HEK293 (cell line): ENCODE measurements at regions not wholly inside any gene's neighbourhood (a gene's known extent, or its start where the extent isn't known, plus 50 kb on each side); places are given as distances from the start of the nearest gene placed in this dataset.

Source experiments
- CTCF ChIP-seq: fragments of 450-650 bp; formaldehyde crosslinking; IDR thresholded peaks from 2 replicates; pipeline ENCODE4 v1.5.1; 2016; ENCODE audit warnings: missing biosample characterization, missing genetic modification characterization
- KLF16 ChIP-seq: fragments of 450-650 bp; formaldehyde crosslinking; IDR thresholded peaks from 2 replicates; pipeline ENCODE4 v1.5.1; 2017; ENCODE audit warnings: missing biosample characterization, missing genetic modification characterization
- REST ChIP-seq: fragments of 450-650 bp; formaldehyde crosslinking; IDR thresholded peaks from 2 replicates; pipeline ENCODE4 v1.5.1; 2016; ENCODE audit warnings: missing biosample characterization, missing genetic modification characterization
- YY1 ChIP-seq: fragments of 450-650 bp; formaldehyde crosslinking; IDR thresholded peaks from 2 replicates; pipeline ENCODE4 v1.5.1; 2018; ENCODE audit warnings: missing biosample characterization, missing genetic modification characterization
- ZBTB48 ChIP-seq: fragments of 450-650 bp; formaldehyde crosslinking; IDR thresholded peaks from 2 replicates; pipeline ENCODE4 v1.5.1; 2016; ENCODE audit warnings: missing biosample characterization, missing genetic modification characterization
- ZNF121 ChIP-seq: fragments of 450-650 bp; formaldehyde crosslinking; IDR thresholded peaks from 2 replicates; pipeline ENCODE4 v1.5.1; 2016; ENCODE audit warnings: missing biosample characterization, missing genetic modification characterization
- ZNF146 ChIP-seq: fragments of 450-650 bp; formaldehyde crosslinking; IDR thresholded peaks from 2 replicates; pipeline ENCODE4 v1.5.1; 2016; ENCODE audit warnings: missing biosample characterization, missing genetic modification characterization
- ZNF221 ChIP-seq: fragments of 450-650 bp; formaldehyde crosslinking; IDR thresholded peaks from 2 replicates; pipeline ENCODE4 v1.5.1; 2017; ENCODE audit warnings: missing biosample characterization, missing genetic modification characterization, borderline replicate concordance
- ZNF335 ChIP-seq: fragments of 450-650 bp; formaldehyde crosslinking; conservative IDR thresholded peaks from 2 replicates; pipeline ENCODE4 v1.5.1; 2016; ENCODE audit warnings: missing biosample characterization, missing genetic modification characterization
- ZNF530 ChIP-seq: fragments of 450-650 bp; formaldehyde crosslinking; IDR thresholded peaks from 2 replicates; pipeline ENCODE4 v1.5.1; 2016; ENCODE audit warnings: low read depth, missing biosample characterization, missing genetic modification characterization
- TF ChIP-seq, protein P1 (sequence below): fragments of 450-650 bp; formaldehyde crosslinking; IDR thresholded peaks from 2 replicates; pipeline ENCODE4 v1.5.1; 2016; ENCODE audit warnings: missing biosample characterization, missing genetic modification characterization, borderline replicate concordance
- TF ChIP-seq, protein P2 (sequence below): fragments of 450-650 bp; formaldehyde crosslinking; IDR thresholded peaks from 2 replicates; pipeline ENCODE4 v1.5.1; 2016; ENCODE audit warnings: missing biosample characterization, missing genetic modification characterization
- TF ChIP-seq, protein P3 (sequence below): fragments of 450-650 bp; formaldehyde crosslinking; IDR thresholded peaks from 2 replicates; pipeline ENCODE4 v1.5.1; 2017; ENCODE audit warnings: missing biosample characterization, missing genetic modification characterization

GRCh38 chr2:107062173-107062572 is 176.2 kb upstream of the ST6GAL2 start:
- TF ChIP-seq ZNF221 (no peak), KLF16 (tag by site-specific recombination) (no peak), ZNF121 (tag by site-specific recombination) (no peak), CTCF (no peak), ZNF335 (tag by site-specific recombination) (no peak), ZNF146 (tag by site-specific recombination) (no peak), YY1 (tag by site-specific recombination) (no peak), REST (tag by site-specific recombination) (no peak), ZBTB48 (tag by site-specific recombination) (no peak), ZNF530 (tag by site-specific recombination) (no peak)
- TF ChIP-seq, protein P1, sequence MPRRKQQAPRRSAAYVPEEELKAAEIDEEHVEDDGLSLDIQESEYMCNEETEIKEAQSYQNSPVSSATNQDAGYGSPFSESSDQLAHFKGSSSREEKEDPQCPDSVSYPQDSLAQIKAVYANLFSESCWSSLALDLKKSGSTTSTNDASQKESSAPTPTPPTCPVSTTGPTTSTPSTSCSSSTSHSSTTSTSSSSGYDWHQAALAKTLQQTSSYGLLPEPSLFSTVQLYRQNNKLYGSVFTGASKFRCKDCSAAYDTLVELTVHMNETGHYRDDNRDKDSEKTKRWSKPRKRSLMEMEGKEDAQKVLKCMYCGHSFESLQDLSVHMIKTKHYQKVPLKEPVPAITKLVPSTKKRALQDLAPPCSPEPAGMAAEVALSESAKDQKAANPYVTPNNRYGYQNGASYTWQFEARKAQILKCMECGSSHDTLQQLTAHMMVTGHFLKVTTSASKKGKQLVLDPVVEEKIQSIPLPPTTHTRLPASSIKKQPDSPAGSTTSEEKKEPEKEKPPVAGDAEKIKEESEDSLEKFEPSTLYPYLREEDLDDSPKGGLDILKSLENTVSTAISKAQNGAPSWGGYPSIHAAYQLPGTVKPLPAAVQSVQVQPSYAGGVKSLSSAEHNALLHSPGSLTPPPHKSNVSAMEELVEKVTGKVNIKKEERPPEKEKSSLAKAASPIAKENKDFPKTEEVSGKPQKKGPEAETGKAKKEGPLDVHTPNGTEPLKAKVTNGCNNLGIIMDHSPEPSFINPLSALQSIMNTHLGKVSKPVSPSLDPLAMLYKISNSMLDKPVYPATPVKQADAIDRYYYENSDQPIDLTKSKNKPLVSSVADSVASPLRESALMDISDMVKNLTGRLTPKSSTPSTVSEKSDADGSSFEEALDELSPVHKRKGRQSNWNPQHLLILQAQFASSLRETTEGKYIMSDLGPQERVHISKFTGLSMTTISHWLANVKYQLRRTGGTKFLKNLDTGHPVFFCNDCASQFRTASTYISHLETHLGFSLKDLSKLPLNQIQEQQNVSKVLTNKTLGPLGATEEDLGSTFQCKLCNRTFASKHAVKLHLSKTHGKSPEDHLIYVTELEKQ (tag by site-specific recombination) = no peak
- TF ChIP-seq, protein P2, sequence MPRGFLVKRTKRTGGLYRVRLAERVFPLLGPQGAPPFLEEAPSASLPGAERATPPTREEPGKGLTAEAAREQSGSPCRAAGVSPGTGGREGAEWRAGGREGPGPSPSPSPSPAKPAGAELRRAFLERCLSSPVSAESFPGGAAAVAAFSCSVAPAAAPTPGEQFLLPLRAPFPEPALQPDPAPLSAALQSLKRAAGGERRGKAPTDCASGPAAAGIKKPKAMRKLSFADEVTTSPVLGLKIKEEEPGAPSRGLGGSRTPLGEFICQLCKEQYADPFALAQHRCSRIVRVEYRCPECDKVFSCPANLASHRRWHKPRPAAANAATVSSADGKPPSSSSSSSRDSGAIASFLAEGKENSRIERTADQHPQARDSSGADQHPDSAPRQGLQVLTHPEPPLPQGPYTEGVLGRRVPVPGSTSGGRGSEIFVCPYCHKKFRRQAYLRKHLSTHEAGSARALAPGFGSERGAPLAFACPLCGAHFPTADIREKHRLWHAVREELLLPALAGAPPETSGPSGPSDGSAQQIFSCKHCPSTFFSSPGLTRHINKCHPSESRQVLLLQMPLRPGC (tag by site-specific recombination) = no peak
- TF ChIP-seq, protein P3, sequence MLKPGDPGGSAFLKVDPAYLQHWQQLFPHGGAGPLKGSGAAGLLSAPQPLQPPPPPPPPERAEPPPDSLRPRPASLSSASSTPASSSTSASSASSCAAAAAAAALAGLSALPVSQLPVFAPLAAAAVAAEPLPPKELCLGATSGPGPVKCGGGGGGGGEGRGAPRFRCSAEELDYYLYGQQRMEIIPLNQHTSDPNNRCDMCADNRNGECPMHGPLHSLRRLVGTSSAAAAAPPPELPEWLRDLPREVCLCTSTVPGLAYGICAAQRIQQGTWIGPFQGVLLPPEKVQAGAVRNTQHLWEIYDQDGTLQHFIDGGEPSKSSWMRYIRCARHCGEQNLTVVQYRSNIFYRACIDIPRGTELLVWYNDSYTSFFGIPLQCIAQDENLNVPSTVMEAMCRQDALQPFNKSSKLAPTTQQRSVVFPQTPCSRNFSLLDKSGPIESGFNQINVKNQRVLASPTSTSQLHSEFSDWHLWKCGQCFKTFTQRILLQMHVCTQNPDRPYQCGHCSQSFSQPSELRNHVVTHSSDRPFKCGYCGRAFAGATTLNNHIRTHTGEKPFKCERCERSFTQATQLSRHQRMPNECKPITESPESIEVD (tag by site-specific recombination) = no peak
